ENCODE measurements at regions not wholly inside any gene's neighbourhood (a gene's known extent, or its start where the extent isn't known, plus 50 kb on each side); places are given as distances from the start of the nearest gene placed in this dataset.

- TF ChIP-seq, protein P1, sequence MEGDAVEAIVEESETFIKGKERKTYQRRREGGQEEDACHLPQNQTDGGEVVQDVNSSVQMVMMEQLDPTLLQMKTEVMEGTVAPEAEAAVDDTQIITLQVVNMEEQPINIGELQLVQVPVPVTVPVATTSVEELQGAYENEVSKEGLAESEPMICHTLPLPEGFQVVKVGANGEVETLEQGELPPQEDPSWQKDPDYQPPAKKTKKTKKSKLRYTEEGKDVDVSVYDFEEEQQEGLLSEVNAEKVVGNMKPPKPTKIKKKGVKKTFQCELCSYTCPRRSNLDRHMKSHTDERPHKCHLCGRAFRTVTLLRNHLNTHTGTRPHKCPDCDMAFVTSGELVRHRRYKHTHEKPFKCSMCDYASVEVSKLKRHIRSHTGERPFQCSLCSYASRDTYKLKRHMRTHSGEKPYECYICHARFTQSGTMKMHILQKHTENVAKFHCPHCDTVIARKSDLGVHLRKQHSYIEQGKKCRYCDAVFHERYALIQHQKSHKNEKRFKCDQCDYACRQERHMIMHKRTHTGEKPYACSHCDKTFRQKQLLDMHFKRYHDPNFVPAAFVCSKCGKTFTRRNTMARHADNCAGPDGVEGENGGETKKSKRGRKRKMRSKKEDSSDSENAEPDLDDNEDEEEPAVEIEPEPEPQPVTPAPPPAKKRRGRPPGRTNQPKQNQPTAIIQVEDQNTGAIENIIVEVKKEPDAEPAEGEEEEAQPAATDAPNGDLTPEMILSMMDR (conservative IDR thresholded peaks at IDR 0.05) = no peak
- no peak for TF ChIP-seq EZH2 (IDR thresholded peaks at IDR 0.05; ENCODE audit: low read depth)
Observed at GRCh38 chr13:111494641-111495040, 174.2 kb downstream of the TEX29 start.

Data from PC-9 (cell line).